Activated naive CD8-positive, alpha-beta T cell (primary cell): ENCODE measurements at regions not wholly inside any gene's neighbourhood (a gene's known extent, or its start where the extent isn't known, plus 50 kb on each side); places are given as distances from the start of the nearest gene placed in this dataset.
"Not testable (repeated sequence)": the region's sequence is repeated elsewhere in the genome, so short reads cannot be mapped to it uniquely, and the experiment has no call there.

Experiments used
- H3K27ac Mint-ChIP-seq: one replicate; pipeline ENCODE4 v1.8.0; 2021; ENCODE audit warnings: mixed read lengths
- H3K27me3 Mint-ChIP-seq: one replicate; pipeline ENCODE4 v1.8.0; 2021; ENCODE audit warnings: mixed read lengths
- H3K36me3 Mint-ChIP-seq: one replicate; pipeline ENCODE4 v1.8.0; 2021; ENCODE audit warnings: mixed read lengths
- H3K4me1 Mint-ChIP-seq: one replicate; pipeline ENCODE4 v1.8.0; 2021; ENCODE audit warnings: low read depth, mixed read lengths
- H3K4me3 Mint-ChIP-seq: one replicate; pipeline ENCODE4 v1.8.0; 2021; ENCODE audit warnings: mild to moderate bottlenecking, mixed read lengths
- H3K9me3 Mint-ChIP-seq: one replicate; pipeline ENCODE4 v1.8.0; 2021; ENCODE audit warnings: low read depth, mixed read lengths

GRCh38 chrX:122168241-122168640 lies 1015.8 kb upstream of the GRIA3 start:
- H3K4me1 Mint-ChIP-seq = no peaks in the 10 kb centered on the region

GRCh38 chrX:122184791-122185190 lies 999.3 kb upstream of the GRIA3 start:
- no peaks in the 10 kb centered on the region for H3K27me3 Mint-ChIP-seq
- no peaks in the 10 kb centered on the region for H3K4me1 Mint-ChIP-seq
- no peaks in the 10 kb centered on the region for H3K36me3 Mint-ChIP-seq
- no peak overlapping the region for H3K27ac Mint-ChIP-seq
- H3K9me3 Mint-ChIP-seq = peaks cover 4% of the 10 kb centered on the region
- H3K4me3 Mint-ChIP-seq = no peak overlapping the region

More at GRCh38 chrX:122168241-122168640, 1015.8 kb upstream of the GRIA3 start:
- Mint-ChIP-seq H3K27me3 (no peaks in the 10 kb centered on the region), H3K9me3 (peaks cover 3% of the 10 kb centered on the region), H3K36me3 (no peaks in the 10 kb centered on the region), H3K4me3 (no peak overlapping the region), H3K27ac (no peak overlapping the region)

GRCh38 chrX:122187069-122187713 lies 996.9 kb upstream of the GRIA3 start:
- Mint-ChIP-seq H3K9me3 (peaks cover 4% of the 10 kb centered on the region), H3K27ac (no peak overlapping the region), H3K4me3 (no peak overlapping the region), H3K27me3 (no peaks in the 10 kb centered on the region), H3K36me3 (no peaks in the 10 kb centered on the region), H3K4me1 (no peaks in the 10 kb centered on the region)

- Mint-ChIP-seq H3K27ac (no peak overlapping the region), H3K27me3 (no peaks in the 10 kb centered on the region), H3K36me3 (no peaks in the 10 kb centered on the region), H3K9me3 (peaks cover under 1% of the 10 kb centered on the region), H3K4me3 (no peak overlapping the region), H3K4me1 (no peaks in the 10 kb centered on the region)
These were observed 995.3 kb upstream of the GRIA3 start for GRCh38 chrX:122188751-122189150.

GRCh38 chrX:122196343-122196742 lies 987.7 kb upstream of the GRIA3 start:
- Mint-ChIP-seq H3K4me1 (no peaks in the 10 kb centered on the region), H3K4me3 (no peak overlapping the region), H3K27me3 (no peaks in the 10 kb centered on the region), H3K9me3 (no peaks in the 10 kb centered on the region), H3K27ac (no peak overlapping the region), H3K36me3 (no peaks in the 10 kb centered on the region)

GRCh38 chrX:122203399-122203798 lies 980.7 kb upstream of the GRIA3 start:
- no peak overlapping the region for H3K27ac Mint-ChIP-seq
- no peaks in the 10 kb centered on the region for H3K36me3 Mint-ChIP-seq
- H3K4me3 Mint-ChIP-seq = no peak overlapping the region
- H3K4me1 Mint-ChIP-seq = no peaks in the 10 kb centered on the region
- H3K9me3 Mint-ChIP-seq = no peaks in the 10 kb centered on the region
- no peaks in the 10 kb centered on the region for H3K27me3 Mint-ChIP-seq

- no peak overlapping the region for H3K4me3 Mint-ChIP-seq
- H3K27ac Mint-ChIP-seq = no peak overlapping the region
- H3K9me3 Mint-ChIP-seq = no peaks in the 10 kb centered on the region
- H3K36me3 Mint-ChIP-seq = no peaks in the 10 kb centered on the region
- no peaks in the 10 kb centered on the region for H3K4me1 Mint-ChIP-seq
- H3K27me3 Mint-ChIP-seq = no peaks in the 10 kb centered on the region
These were observed 965.4 kb upstream of the GRIA3 start for GRCh38 chrX:122218666-122219065.

- no peaks in the 10 kb centered on the region for H3K4me1 Mint-ChIP-seq
- H3K27ac Mint-ChIP-seq = no peak overlapping the region
- H3K4me3 Mint-ChIP-seq = no peak overlapping the region
- no peaks in the 10 kb centered on the region for H3K27me3 Mint-ChIP-seq
- H3K9me3 Mint-ChIP-seq = no peaks in the 10 kb centered on the region
- no peaks in the 10 kb centered on the region for H3K36me3 Mint-ChIP-seq
These were observed 964.9 kb upstream of the GRIA3 start for GRCh38 chrX:122219226-122219625.

- H3K27me3 Mint-ChIP-seq = no peaks in the 10 kb centered on the region
These were observed 964.3 kb upstream of the GRIA3 start for GRCh38 chrX:122219735-122220134.

GRCh38 chrX:122220644-122221373 lies 963.3 kb upstream of the GRIA3 start:
- H3K4me3 Mint-ChIP-seq = no peak overlapping the region
- no peaks in the 10 kb centered on the region for H3K36me3 Mint-ChIP-seq
- no peaks in the 10 kb centered on the region for H3K4me1 Mint-ChIP-seq
- H3K27me3 Mint-ChIP-seq = no peaks in the 10 kb centered on the region
- no peaks in the 10 kb centered on the region for H3K9me3 Mint-ChIP-seq
- no peak overlapping the region for H3K27ac Mint-ChIP-seq

More at GRCh38 chrX:122219735-122220134, 964.3 kb upstream of the GRIA3 start:
- H3K4me1 Mint-ChIP-seq = no peaks in the 10 kb centered on the region
- no peaks in the 10 kb centered on the region for H3K36me3 Mint-ChIP-seq
- H3K27ac Mint-ChIP-seq = no peak overlapping the region
- no peaks in the 10 kb centered on the region for H3K9me3 Mint-ChIP-seq
- H3K4me3 Mint-ChIP-seq = no peak overlapping the region

GRCh38 chrX:122221810-122222209 lies 962.3 kb upstream of the GRIA3 start:
- not testable (repeated sequence) for H3K9me3 Mint-ChIP-seq, H3K27me3 Mint-ChIP-seq, H3K4me3 Mint-ChIP-seq, H3K36me3 Mint-ChIP-seq, H3K4me1 Mint-ChIP-seq, H3K27ac Mint-ChIP-seq

- H3K36me3 Mint-ChIP-seq, H3K27ac Mint-ChIP-seq, H3K27me3 Mint-ChIP-seq, H3K9me3 Mint-ChIP-seq, H3K4me3 Mint-ChIP-seq, H3K4me1 Mint-ChIP-seq: not testable (repeated sequence)
These were observed 959.9 kb upstream of the GRIA3 start for GRCh38 chrX:122224137-122224536.

GRCh38 chrX:122238801-122239200 lies 945.3 kb upstream of the GRIA3 start:
- Mint-ChIP-seq H3K27ac (no peak overlapping the region), H3K27me3 (no peaks in the 10 kb centered on the region), H3K36me3 (no peaks in the 10 kb centered on the region), H3K4me1 (no peaks in the 10 kb centered on the region), H3K4me3 (no peak overlapping the region), H3K9me3 (no peaks in the 10 kb centered on the region)

- H3K9me3 Mint-ChIP-seq = no peaks in the 10 kb centered on the region
- H3K4me1 Mint-ChIP-seq = no peaks in the 10 kb centered on the region
- no peaks in the 10 kb centered on the region for H3K36me3 Mint-ChIP-seq
- no peaks in the 10 kb centered on the region for H3K27me3 Mint-ChIP-seq
- no peak overlapping the region for H3K4me3 Mint-ChIP-seq
- no peak overlapping the region for H3K27ac Mint-ChIP-seq
These were observed 942.1 kb upstream of the GRIA3 start for GRCh38 chrX:122241959-122242358.

GRCh38 chrX:122244080-122244479 lies 940.0 kb upstream of the GRIA3 start:
- no peaks in the 10 kb centered on the region for H3K36me3 Mint-ChIP-seq
- H3K27ac Mint-ChIP-seq = no peak overlapping the region
- H3K9me3 Mint-ChIP-seq = no peaks in the 10 kb centered on the region
- no peak overlapping the region for H3K4me3 Mint-ChIP-seq
- no peaks in the 10 kb centered on the region for H3K4me1 Mint-ChIP-seq
- H3K27me3 Mint-ChIP-seq = no peaks in the 10 kb centered on the region

GRCh38 chrX:122245175-122245574 lies 938.9 kb upstream of the GRIA3 start:
- no peaks in the 10 kb centered on the region for H3K27me3 Mint-ChIP-seq
- H3K9me3 Mint-ChIP-seq = no peaks in the 10 kb centered on the region
- H3K27ac Mint-ChIP-seq = no peak overlapping the region
- H3K4me3 Mint-ChIP-seq = no peak overlapping the region
- no peaks in the 10 kb centered on the region for H3K36me3 Mint-ChIP-seq
- no peaks in the 10 kb centered on the region for H3K4me1 Mint-ChIP-seq
